ENCODE measurements at regions not wholly inside any gene's neighbourhood (a gene's known extent, or its start where the extent isn't known, plus 50 kb on each side); places are given as distances from the start of the nearest gene placed in this dataset.

- ATAC-seq (no peak), DNase-seq (no peak)
- H3K4me1 Mint-ChIP-seq, result no peaks in the 10 kb centered on the region
- no peak overlapping the region for H3K4me3 Mint-ChIP-seq
- peaks cover 2% of the 10 kb centered on the region for H3K9me3 Mint-ChIP-seq (ENCODE audit: low read depth)
- no peak overlapping the region for H3K27ac Mint-ChIP-seq
- ChIA-PET POLR2A (no interaction called here), CTCF (interaction anchor here (0.6 kb wide), 1 partner anchor 18 kb away, joined by 3 read pairs; no protein-coding TSS in a partner anchor)
- intact Hi-C loops (cut with DNase I, micrococcal nuclease), result no loop called here
- no peaks in the 10 kb centered on the region for H3K36me3 Mint-ChIP-seq (ENCODE audit: low read depth)
- H3K27me3 Mint-ChIP-seq, result no peaks in the 10 kb centered on the region
Measured at GRCh38 chr5:100275631-100276030, 259.5 kb upstream of the FAM174A start.

GRCh38 chr5:100273846-100274580 lies 261.2 kb upstream of the FAM174A start:
- Mint-ChIP-seq H3K9me3 (ENCODE audit: low read depth) (no peaks in the 10 kb centered on the region), H3K27ac (no peak overlapping the region), H3K4me3 (no peak overlapping the region), H3K27me3 (no peaks in the 10 kb centered on the region), H3K36me3 (ENCODE audit: low read depth) (no peaks in the 10 kb centered on the region), H3K4me1 (no peaks in the 10 kb centered on the region)
- DNase-seq (no peak), ATAC-seq (no peak)
- ChIA-PET CTCF (no interaction called here), POLR2A (no interaction called here)
- intact Hi-C loops (cut with DNase I, micrococcal nuclease), result no loop called here

GRCh38 chr5:100270023-100270771 lies 265.0 kb upstream of the FAM174A start:
- no peaks in the 10 kb centered on the region for H3K27me3 Mint-ChIP-seq
- H3K27ac Mint-ChIP-seq, result no peak overlapping the region
- ChIA-PET CTCF (no interaction called here), POLR2A (no interaction called here)
- intact Hi-C loops (cut with DNase I, micrococcal nuclease), result no loop called here
- H3K36me3 Mint-ChIP-seq (ENCODE audit: low read depth), result no peaks in the 10 kb centered on the region
- no peak for DNase-seq
- no peaks in the 10 kb centered on the region for H3K4me1 Mint-ChIP-seq
- no peak for ATAC-seq
- H3K4me3 Mint-ChIP-seq, result no peak overlapping the region
- no peaks in the 10 kb centered on the region for H3K9me3 Mint-ChIP-seq (ENCODE audit: low read depth)

GRCh38 chr5:100260968-100261367 lies 274.2 kb upstream of the FAM174A start:
- H3K4me1 Mint-ChIP-seq, result no peaks in the 10 kb centered on the region
- H3K27me3 Mint-ChIP-seq, result no peaks in the 10 kb centered on the region
- no peaks in the 10 kb centered on the region for H3K9me3 Mint-ChIP-seq (ENCODE audit: low read depth)
- no peaks in the 10 kb centered on the region for H3K36me3 Mint-ChIP-seq (ENCODE audit: low read depth)
- no peak overlapping the region for H3K27ac Mint-ChIP-seq
- POLR2A ChIA-PET, result no interaction called here
- no peak overlapping the region for H3K4me3 Mint-ChIP-seq
- DNase-seq (no peak), ATAC-seq (no peak)
- CTCF ChIA-PET, result no interaction called here
- intact Hi-C loops (cut with DNase I, micrococcal nuclease), result no loop called here

GRCh38 chr5:100252944-100253343 lies 282.2 kb upstream of the FAM174A start:
- no peak overlapping the region for H3K27ac Mint-ChIP-seq
- ChIA-PET CTCF (no interaction called here), POLR2A (no interaction called here)
- H3K9me3 Mint-ChIP-seq (ENCODE audit: low read depth), result no peaks in the 10 kb centered on the region
- no peak for ATAC-seq
- H3K4me3 Mint-ChIP-seq, result no peak overlapping the region
- H3K36me3 Mint-ChIP-seq (ENCODE audit: low read depth), result no peaks in the 10 kb centered on the region
- H3K27me3 Mint-ChIP-seq, result no peaks in the 10 kb centered on the region
- no peaks in the 10 kb centered on the region for H3K4me1 Mint-ChIP-seq
- no peak for DNase-seq
- intact Hi-C loops (cut with DNase I, micrococcal nuclease), result no loop called here

GRCh38 chr5:100252037-100252436 lies 283.1 kb upstream of the FAM174A start:
- ChIA-PET CTCF (no interaction called here), POLR2A (no interaction called here)
- ATAC-seq, result no peak
- Mint-ChIP-seq H3K4me1 (no peaks in the 10 kb centered on the region), H3K9me3 (ENCODE audit: low read depth) (no peaks in the 10 kb centered on the region), H3K36me3 (ENCODE audit: low read depth) (no peaks in the 10 kb centered on the region), H3K27me3 (no peaks in the 10 kb centered on the region), H3K4me3 (no peak overlapping the region), H3K27ac (no peak overlapping the region)
- intact Hi-C loops (cut with DNase I, micrococcal nuclease), result no loop called here
- DNase-seq, result no peak

- DNase-seq, result no peak
- POLR2A ChIA-PET, result no interaction called here
Measured at GRCh38 chr5:100249884-100250269, 285.3 kb upstream of the FAM174A start.

GRCh38 chr5:100249211-100249883 lies 285.8 kb upstream of the FAM174A start:
- H3K27ac Mint-ChIP-seq, result no peak overlapping the region
- H3K27me3 Mint-ChIP-seq, result no peaks in the 10 kb centered on the region
- intact Hi-C loops (cut with DNase I, micrococcal nuclease), result no loop called here
- DNase-seq (no peak), ATAC-seq (no peak)
- no peaks in the 10 kb centered on the region for H3K4me1 Mint-ChIP-seq
- no peak overlapping the region for H3K4me3 Mint-ChIP-seq
- ChIA-PET POLR2A (no interaction called here), CTCF (no interaction called here)
- no peaks in the 10 kb centered on the region for H3K36me3 Mint-ChIP-seq (ENCODE audit: low read depth)
- no peaks in the 10 kb centered on the region for H3K9me3 Mint-ChIP-seq (ENCODE audit: low read depth)

More at GRCh38 chr5:100249884-100250269, 285.3 kb upstream of the FAM174A start:
- ATAC-seq, result no peak
- H3K9me3 Mint-ChIP-seq (ENCODE audit: low read depth), result no peaks in the 10 kb centered on the region
- intact Hi-C loops (cut with DNase I, micrococcal nuclease), result no loop called here
- H3K27ac Mint-ChIP-seq, result no peak overlapping the region
- CTCF ChIA-PET, result no interaction called here
- H3K4me1 Mint-ChIP-seq, result no peaks in the 10 kb centered on the region
- H3K27me3 Mint-ChIP-seq, result no peaks in the 10 kb centered on the region
- no peaks in the 10 kb centered on the region for H3K36me3 Mint-ChIP-seq (ENCODE audit: low read depth)
- H3K4me3 Mint-ChIP-seq, result no peak overlapping the region

- Mint-ChIP-seq H3K36me3 (ENCODE audit: low read depth) (no peaks in the 10 kb centered on the region), H3K4me3 (no peak overlapping the region), H3K9me3 (ENCODE audit: low read depth) (peaks cover 2% of the 10 kb centered on the region), H3K4me1 (no peaks in the 10 kb centered on the region), H3K27ac (no peak overlapping the region), H3K27me3 (no peaks in the 10 kb centered on the region)
- POLR2A ChIA-PET, result no interaction called here
- CTCF ChIA-PET, result interaction anchor here (0.5 kb wide), 1 partner anchor 1071 kb away, joined by 3 read pairs; no protein-coding TSS in a partner anchor
- no peak for DNase-seq
- ATAC-seq, result no peak
- intact Hi-C loops (cut with DNase I, micrococcal nuclease), result no loop called here
Measured at GRCh38 chr5:100232736-100233135, 302.4 kb upstream of the FAM174A start.

GRCh38 chr5:100188778-100189177 lies 346.4 kb upstream of the FAM174A start:
- CTCF ChIA-PET, result no interaction called here
- Mint-ChIP-seq H3K27ac (no peak overlapping the region), H3K36me3 (ENCODE audit: low read depth) (no peaks in the 10 kb centered on the region), H3K9me3 (ENCODE audit: low read depth) (peaks cover 6% of the 10 kb centered on the region), H3K27me3 (no peaks in the 10 kb centered on the region), H3K4me1 (no peaks in the 10 kb centered on the region), H3K4me3 (no peak overlapping the region)
- POLR2A ChIA-PET, result no interaction called here
- DNase-seq (no peak), ATAC-seq (no peak)
- intact Hi-C loops (cut with DNase I, micrococcal nuclease), result no loop called here

GRCh38 chr5:100188339-100188738 lies 346.8 kb upstream of the FAM174A start:
- POLR2A ChIA-PET, result no interaction called here
- intact Hi-C loops (cut with DNase I, micrococcal nuclease), result no loop called here
- CTCF ChIA-PET, result no interaction called here

GRCh38 chr5:100186181-100186580 lies 349.0 kb upstream of the FAM174A start:
- no peak overlapping the region for H3K4me3 Mint-ChIP-seq
- H3K27me3 Mint-ChIP-seq, result no peaks in the 10 kb centered on the region
- H3K27ac Mint-ChIP-seq, result no peak overlapping the region
- no peak for ATAC-seq
- DNase-seq, result no peak
- H3K9me3 Mint-ChIP-seq (ENCODE audit: low read depth), result no peaks in the 10 kb centered on the region
- H3K4me1 Mint-ChIP-seq, result no peaks in the 10 kb centered on the region
- CTCF ChIA-PET, result no interaction called here
- intact Hi-C loops (cut with DNase I, micrococcal nuclease), result no loop called here
- POLR2A ChIA-PET, result no interaction called here
- H3K36me3 Mint-ChIP-seq (ENCODE audit: low read depth), result no peaks in the 10 kb centered on the region

More at GRCh38 chr5:100188339-100188738, 346.8 kb upstream of the FAM174A start:
- DNase-seq, result no peak
- ATAC-seq, result no peak
- Mint-ChIP-seq H3K36me3 (ENCODE audit: low read depth) (no peaks in the 10 kb centered on the region), H3K27me3 (no peaks in the 10 kb centered on the region), H3K9me3 (ENCODE audit: low read depth) (peaks cover 5% of the 10 kb centered on the region), H3K27ac (no peak overlapping the region), H3K4me1 (no peaks in the 10 kb centered on the region), H3K4me3 (no peak overlapping the region)
